Uterus (tissue), 3 donors: ENCODE measurements at regions not wholly inside any gene's neighbourhood (a gene's known extent, or its start where the extent isn't known, plus 50 kb on each side); places are given as distances from the start of the nearest gene placed in this dataset.

Experiments used
- DNase-seq, 2 donors: peaks; one replicate each; pipeline ENCODE4 v3.0.0-alpha.2; 2019 to 2020
- H3K27ac ChIP-seq, 2 donors: fragments of 200-600 bp; sonication (generic); 1 replicate in 1 of 2; 2 replicates in 1 of 2; pipeline ENCODE4 v1.5.1; 2016 to 2018
- H3K27me3 ChIP-seq, 2 donors: fragments of 200-600 bp; sonication (generic); one replicate each; pipeline ENCODE4 v1.5.1; 2018 to 2019; ENCODE audit warnings: control low read depth in 1 of 2
- H3K36me3 ChIP-seq, 2 donors: fragments of 200-600 bp; sonication (generic); one replicate each; pipeline ENCODE4 v1.5.1; 2019; ENCODE audit warnings: control low read depth in 1 of 2
- H3K4me1 ChIP-seq, 2 donors: fragments of 200-600 bp; sonication (generic); one replicate each; pipeline ENCODE4 v1.5.1; 2018 to 2019; ENCODE audit warnings: control low read depth in 1 of 2
- H3K4me3 ChIP-seq, 2 donors: fragments of 200-600 bp; sonication (generic); 1 replicate in 1 of 2; 2 replicates in 1 of 2; pipeline ENCODE4 v1.5.1; 2018 to 2019; ENCODE audit warnings: mild to moderate bottlenecking in 1 of 2
- H3K9me3 ChIP-seq, 2 donors: fragments of 200-600 bp; sonication (generic); one replicate each; pipeline ENCODE4 v1.5.1; 2019; ENCODE audit warnings: control low read depth in 1 of 2
- CTCF ChIP-seq, 4 experiments: fragments of 200-600 bp in 2 of 4; fragments of 450-650 bp in 2 of 4; sonication (generic) in 2 of 4; IDR thresholded peaks; one replicate each; pipeline ENCODE4 v1.5.1; 2016 to 2019; ENCODE audit warnings: antibody characterized with exemption in 4 of 4, mild to moderate bottlenecking in 2 of 4, moderate library complexity in 1 of 4
- POLR2A ChIP-seq, 2 donors: fragments of 450-650 bp; IDR thresholded peaks; one replicate each; pipeline ENCODE4 v1.6.1; 2016; ENCODE audit warnings: antibody characterized with exemption in 2 of 2, mild to moderate bottlenecking in 1 of 2, moderate library complexity in 1 of 2
- intact Hi-C: fragments of 100-400 bp; cut with DNase I; formaldehyde crosslinking; loops from one replicate; pipeline ENCODE4 v1.15.1; 2023; ENCODE audit warnings: low total_unique reads
- donor health status: DM: yes; HTN: yes; CAD: no.

- no peaks in the 10 kb centered on the region for H3K27me3 ChIP-seq
- H3K27ac ChIP-seq: no peak overlapping the region
- TF ChIP-seq POLR2A (IDR thresholded peaks at IDR 0.05) (no peak), CTCF (IDR thresholded peaks at IDR 0.05) (no peak)
- no peaks in the 10 kb centered on the region for H3K4me1 ChIP-seq
- no peaks in the 10 kb centered on the region for H3K9me3 ChIP-seq
- no peaks in the 10 kb centered on the region for H3K36me3 ChIP-seq
- intact Hi-C loops: no loop called here
- no peak for DNase-seq
- no peak overlapping the region for H3K4me3 ChIP-seq
These were observed 57.5 kb upstream of the SHH start for GRCh38 chr7:155869784-155870076.

- Histone ChIP-seq H3K27ac (no peak overlapping the region), H3K36me3 (no peaks in the 10 kb centered on the region), H3K27me3 (no peaks in the 10 kb centered on the region), H3K4me3 (no peak overlapping the region), H3K4me1 (no peaks in the 10 kb centered on the region), H3K9me3 (no peaks in the 10 kb centered on the region)
- intact Hi-C loops: no loop called here
- no peak for TF ChIP-seq CTCF (IDR thresholded peaks at IDR 0.05)
- TF ChIP-seq POLR2A (IDR thresholded peaks at IDR 0.05): no peak
- DNase-seq: no peak
These were observed 56.9 kb upstream of the SHH start for GRCh38 chr7:155868955-155869783.

- H3K27me3 ChIP-seq: no peaks in the 10 kb centered on the region
- H3K4me3 ChIP-seq: no peak overlapping the region
- no peaks in the 10 kb centered on the region for H3K36me3 ChIP-seq
- intact Hi-C loops: no loop called here
- H3K9me3 ChIP-seq: no peaks in the 10 kb centered on the region
- no peaks in the 10 kb centered on the region for H3K4me1 ChIP-seq
- DNase-seq: no peak
- TF ChIP-seq CTCF (IDR thresholded peaks at IDR 0.05) (no peak), POLR2A (IDR thresholded peaks at IDR 0.05) (no peak)
- H3K27ac ChIP-seq: no peak overlapping the region
These were observed 55.6 kb upstream of the SHH start for GRCh38 chr7:155867734-155868400.

GRCh38 chr7:155867280-155867679 is 55.0 kb upstream of the SHH start:
- H3K27ac ChIP-seq: no peak overlapping the region
- no peaks in the 10 kb centered on the region for H3K4me1 ChIP-seq
- intact Hi-C loops: no loop called here
- no peaks in the 10 kb centered on the region for H3K9me3 ChIP-seq
- H3K27me3 ChIP-seq: no peaks in the 10 kb centered on the region
- TF ChIP-seq CTCF (IDR thresholded peaks at IDR 0.05) (no peak), POLR2A (IDR thresholded peaks at IDR 0.05) (no peak)
- H3K4me3 ChIP-seq: no peak overlapping the region
- no peak for DNase-seq
- H3K36me3 ChIP-seq: no peaks in the 10 kb centered on the region

GRCh38 chr7:155865830-155866525 is 53.7 kb upstream of the SHH start:
- intact Hi-C loops: no loop called here
- H3K27ac ChIP-seq: no peak overlapping the region
- H3K36me3 ChIP-seq: no peaks in the 10 kb centered on the region
- no peak for DNase-seq
- TF ChIP-seq POLR2A (IDR thresholded peaks at IDR 0.05) (no peak), CTCF (IDR thresholded peaks at IDR 0.05) (no peak)
- no peak overlapping the region for H3K4me3 ChIP-seq
- no peaks in the 10 kb centered on the region for H3K27me3 ChIP-seq
- H3K9me3 ChIP-seq: no peaks in the 10 kb centered on the region
- no peaks in the 10 kb centered on the region for H3K4me1 ChIP-seq
